Peyer's patch (tissue), 4 donors: ENCODE measurements at regions not wholly inside any gene's neighbourhood (a gene's known extent, or its start where the extent isn't known, plus 50 kb on each side); places are given as distances from the start of the nearest gene placed in this dataset.

Source experiments
- POLR2A ChIP-seq, 2 donors: fragments of 450-650 bp; IDR thresholded peaks; one replicate each; pipeline ENCODE4 v1.5.1; 2017; ENCODE audit warnings: antibody characterized with exemption in 2 of 2, mild to moderate bottlenecking in 2 of 2, moderate library complexity in 2 of 2
- TF ChIP-seq, protein P1 (sequence below), 6 experiments: fragments of 450-650 bp in 4 of 6; fragments of 200-600 bp in 2 of 6; sonication (generic) in 1 of 6; IDR thresholded peaks; one replicate each; pipeline ENCODE4 v1.5.1; 2017 to 2019; ENCODE audit warnings: antibody characterized with exemption in 6 of 6, mild to moderate bottlenecking in 3 of 6, moderate library complexity in 1 of 6

DNA sequence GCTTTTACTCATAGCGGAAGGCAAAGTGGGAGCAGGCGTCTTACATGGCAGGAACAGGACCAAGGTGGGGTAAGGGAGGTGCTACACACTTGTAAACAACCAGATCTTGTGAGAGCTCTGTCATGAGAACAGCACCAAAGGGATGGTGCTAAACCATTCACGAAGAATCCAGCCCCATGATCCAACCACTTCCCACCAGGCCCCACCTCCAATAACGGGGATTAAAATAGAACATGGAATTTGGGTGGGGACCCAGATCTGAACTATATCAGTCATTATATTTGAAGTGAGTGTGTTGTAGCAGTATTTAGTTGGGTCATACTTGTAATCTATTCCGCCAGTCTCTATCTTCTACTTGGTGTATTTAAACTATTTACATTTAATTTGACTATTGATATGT lies 190.9 kb downstream of the RPLP1 start:
- no peak for TF ChIP-seq POLR2A (IDR thresholded peaks at IDR 0.05)
- TF ChIP-seq, protein P1, sequence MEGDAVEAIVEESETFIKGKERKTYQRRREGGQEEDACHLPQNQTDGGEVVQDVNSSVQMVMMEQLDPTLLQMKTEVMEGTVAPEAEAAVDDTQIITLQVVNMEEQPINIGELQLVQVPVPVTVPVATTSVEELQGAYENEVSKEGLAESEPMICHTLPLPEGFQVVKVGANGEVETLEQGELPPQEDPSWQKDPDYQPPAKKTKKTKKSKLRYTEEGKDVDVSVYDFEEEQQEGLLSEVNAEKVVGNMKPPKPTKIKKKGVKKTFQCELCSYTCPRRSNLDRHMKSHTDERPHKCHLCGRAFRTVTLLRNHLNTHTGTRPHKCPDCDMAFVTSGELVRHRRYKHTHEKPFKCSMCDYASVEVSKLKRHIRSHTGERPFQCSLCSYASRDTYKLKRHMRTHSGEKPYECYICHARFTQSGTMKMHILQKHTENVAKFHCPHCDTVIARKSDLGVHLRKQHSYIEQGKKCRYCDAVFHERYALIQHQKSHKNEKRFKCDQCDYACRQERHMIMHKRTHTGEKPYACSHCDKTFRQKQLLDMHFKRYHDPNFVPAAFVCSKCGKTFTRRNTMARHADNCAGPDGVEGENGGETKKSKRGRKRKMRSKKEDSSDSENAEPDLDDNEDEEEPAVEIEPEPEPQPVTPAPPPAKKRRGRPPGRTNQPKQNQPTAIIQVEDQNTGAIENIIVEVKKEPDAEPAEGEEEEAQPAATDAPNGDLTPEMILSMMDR (IDR thresholded peaks at IDR 0.05), result no peak
